Liver (tissue), 8 donors: ENCODE measurements at regions not wholly inside any gene's neighbourhood (a gene's known extent, or its start where the extent isn't known, plus 50 kb on each side); places are given as distances from the start of the nearest gene placed in this dataset.

Source experiments
- DNase-seq: peaks from one replicate; pipeline ENCODE4 v3.0.0-alpha.2; 2017; ENCODE audit warnings: low spot score
- H3K27ac ChIP-seq, 2 donors: one replicate each; pipeline ENCODE4 v1.7.0; 2013; ENCODE audit warnings: inconsistent platforms in 2 of 2, low read length in 2 of 2, control low read depth in 1 of 2, low read depth in 1 of 2, mild to moderate bottlenecking in 1 of 2
- H3K27me3 ChIP-seq, 4 donors: one replicate each; pipeline versions ENCODE4 v1.6.1 to v1.7.0; 2013; ENCODE audit warnings: low read length in 3 of 4, inconsistent platforms in 1 of 4, mild to moderate bottlenecking in 1 of 4, moderate library complexity in 1 of 4; ENCODE audit not compliant: control insufficient read depth in 4 of 4, insufficient read depth in 4 of 4
- H3K36me3 ChIP-seq, 4 donors: one replicate each; pipeline versions ENCODE4 v1.6.1 to v1.7.0; 2013; ENCODE audit warnings: low read length in 3 of 4, mild to moderate bottlenecking in 3 of 4, low read depth in 1 of 4, moderate library complexity in 1 of 4; ENCODE audit not compliant: control insufficient read depth in 4 of 4, insufficient read depth in 3 of 4
- H3K4me1 ChIP-seq, 4 donors: one replicate each; pipeline versions ENCODE4 v1.6.1 to v1.7.0; 2013; ENCODE audit warnings: low read length in 3 of 4, mild to moderate bottlenecking in 3 of 4, moderate library complexity in 1 of 4; ENCODE audit not compliant: control insufficient read depth in 4 of 4, insufficient read depth in 4 of 4
- H3K4me3 ChIP-seq, 3 donors: one replicate each; pipeline versions ENCODE4 v1.6.1 to v1.7.0; 2013; ENCODE audit warnings: low read length in 3 of 3, control low read depth in 1 of 3, low read depth in 1 of 3, mild to moderate bottlenecking in 1 of 3
- H3K9ac ChIP-seq, 2 donors: one replicate each; pipeline ENCODE4 v1.7.0; 2013; ENCODE audit warnings: low read length in 2 of 2, mild to moderate bottlenecking in 2 of 2, moderate library complexity in 2 of 2, control low read depth in 1 of 2, low read depth in 1 of 2
- H3K9me3 ChIP-seq, 4 donors: one replicate each; pipeline versions ENCODE4 v1.6.1 to v1.7.0; 2013; ENCODE audit warnings: low read length in 3 of 4; ENCODE audit not compliant: control insufficient read depth in 4 of 4
- EGR1 ChIP-seq, 2 donors: IDR thresholded peaks; 2 replicates each; pipeline ENCODE4 v1.6.1; 2016 to 2018; ENCODE audit warnings: antibody characterized with exemption in 2 of 2, low read depth in 2 of 2
- FOXA1 ChIP-seq: IDR thresholded peaks from 2 replicates; pipeline ENCODE4 v1.6.1; 2016; ENCODE audit warnings: antibody characterized with exemption
- FOXA2 ChIP-seq: IDR thresholded peaks from 2 replicates; pipeline ENCODE4 v1.6.1; 2016; ENCODE audit warnings: antibody characterized with exemption
- GABPA ChIP-seq, 2 donors: IDR thresholded peaks in 1 of 2; conservative IDR thresholded peaks in 1 of 2; 2 replicates each; pipeline ENCODE4 v1.6.1; 2016; ENCODE audit warnings: antibody characterized with exemption in 2 of 2, mild to moderate bottlenecking in 1 of 2, moderate library complexity in 1 of 2
- HNF4A ChIP-seq, 2 donors: conservative IDR thresholded peaks; 2 replicates each; pipeline ENCODE4 v1.6.1; 2016; ENCODE audit warnings: antibody characterized with exemption in 2 of 2, mild to moderate bottlenecking in 2 of 2
- HNF4G ChIP-seq: IDR thresholded peaks from 2 replicates; pipeline ENCODE4 v1.6.1; 2016; ENCODE audit warnings: antibody characterized with exemption
- JUND ChIP-seq, 2 donors: IDR thresholded peaks; 2 replicates each; pipeline ENCODE4 v1.6.1; 2016; ENCODE audit warnings: antibody characterized with exemption in 2 of 2
- NR2F2 ChIP-seq: IDR thresholded peaks from 2 replicates; pipeline ENCODE4 v1.6.1; 2016; ENCODE audit warnings: antibody characterized with exemption
- RAD21 ChIP-seq, 2 donors: IDR thresholded peaks; 2 replicates each; pipeline ENCODE4 v1.6.1; 2016; ENCODE audit warnings: antibody characterized with exemption in 2 of 2, mild to moderate bottlenecking in 2 of 2
- RXRA ChIP-seq, 2 donors: IDR thresholded peaks; 2 replicates each; pipeline ENCODE4 v1.6.1; 2017 to 2018; ENCODE audit warnings: antibody characterized with exemption in 2 of 2, mild to moderate bottlenecking in 1 of 2
- SP1 ChIP-seq: IDR thresholded peaks from 2 replicates; pipeline ENCODE4 v1.6.1; 2018; ENCODE audit warnings: antibody characterized with exemption, mild to moderate bottlenecking
- TAF1 ChIP-seq: conservative IDR thresholded peaks from 2 replicates; pipeline ENCODE4 v1.6.1; 2016; ENCODE audit warnings: antibody characterized with exemption, mild to moderate bottlenecking
- WGBS: extraction: QIAGEN DNeasy Blood & Tissue Kit; methylation state at CpG from one replicate; pipeline ENCODE4 v1.1.7; 2013; 5-methylcytosine and 5-hydroxymethylcytosine counted together
- TF ChIP-seq, protein P1 (sequence below): fragments of 150-350 bp; IDR thresholded peaks from 2 replicates; pipeline ENCODE4 v1.5.1; 2017; ENCODE audit warnings: improper control_type of control experiment, low read depth, low read length; ENCODE audit not compliant: missing input control
- TF ChIP-seq, protein P2 (sequence below): IDR thresholded peaks from 2 replicates; pipeline ENCODE4 v1.6.1; 2016; ENCODE audit warnings: antibody characterized with exemption
- TF ChIP-seq, protein P3 (sequence below): IDR thresholded peaks from 2 replicates; pipeline ENCODE4 v1.6.1; 2016; ENCODE audit warnings: antibody characterized with exemption, mild to moderate bottlenecking
- TF ChIP-seq, protein P4 (sequence below): IDR thresholded peaks from 2 replicates; pipeline ENCODE4 v1.6.1; 2016; ENCODE audit warnings: antibody characterized with exemption
- TF ChIP-seq, protein P5 (sequence below): IDR thresholded peaks from 2 replicates; pipeline ENCODE4 v1.6.1; 2016; ENCODE audit warnings: antibody characterized with exemption
- donor health status: healthy.
- donor health status: healthy.
- donor health status: healthy.
- donor health status: healthy.
- donor health status: healthy.

DNA sequence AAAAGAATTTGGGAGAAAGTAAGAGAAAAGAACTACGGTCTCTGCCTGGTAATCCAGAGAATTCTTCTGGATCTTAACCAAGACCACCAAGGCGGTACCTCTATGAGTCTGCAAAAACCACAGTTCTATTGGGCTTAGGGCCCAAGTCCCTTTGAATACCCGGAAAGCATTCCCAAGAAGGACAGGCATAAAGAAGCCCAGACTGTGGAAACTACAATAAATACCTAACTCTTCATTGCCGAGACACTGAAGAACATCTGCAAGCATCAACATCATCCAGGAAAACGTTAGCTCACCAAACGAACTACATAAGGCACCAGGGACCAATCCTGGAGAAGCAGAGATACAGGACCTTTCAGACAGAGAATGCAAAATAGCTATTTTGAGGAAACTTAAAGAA lies 162.3 kb upstream of the TMC3 start:
- Histone ChIP-seq H3K9ac (no peak overlapping the region), H3K9me3 (no peaks in the 10 kb centered on the region), H3K27ac (no peak overlapping the region), H3K4me3 (no peak overlapping the region), H3K27me3 (peaks cover 0 to 3% (median 0%) of the 10 kb centered on the region in 4 donors), H3K36me3 (no peaks in the 10 kb centered on the region), H3K4me1 (no peaks in the 10 kb centered on the region)
- WGBS, result 79% methylated on average over 6 of the region's 6 CpGs
- no peak for TF ChIP-seq NR2F2
- TF ChIP-seq RXRA (IDR thresholded peaks at IDR 0.05), result no peak
- TF ChIP-seq JUND (IDR thresholded peaks at IDR 0.05), result no peak
- TF ChIP-seq, protein P1, sequence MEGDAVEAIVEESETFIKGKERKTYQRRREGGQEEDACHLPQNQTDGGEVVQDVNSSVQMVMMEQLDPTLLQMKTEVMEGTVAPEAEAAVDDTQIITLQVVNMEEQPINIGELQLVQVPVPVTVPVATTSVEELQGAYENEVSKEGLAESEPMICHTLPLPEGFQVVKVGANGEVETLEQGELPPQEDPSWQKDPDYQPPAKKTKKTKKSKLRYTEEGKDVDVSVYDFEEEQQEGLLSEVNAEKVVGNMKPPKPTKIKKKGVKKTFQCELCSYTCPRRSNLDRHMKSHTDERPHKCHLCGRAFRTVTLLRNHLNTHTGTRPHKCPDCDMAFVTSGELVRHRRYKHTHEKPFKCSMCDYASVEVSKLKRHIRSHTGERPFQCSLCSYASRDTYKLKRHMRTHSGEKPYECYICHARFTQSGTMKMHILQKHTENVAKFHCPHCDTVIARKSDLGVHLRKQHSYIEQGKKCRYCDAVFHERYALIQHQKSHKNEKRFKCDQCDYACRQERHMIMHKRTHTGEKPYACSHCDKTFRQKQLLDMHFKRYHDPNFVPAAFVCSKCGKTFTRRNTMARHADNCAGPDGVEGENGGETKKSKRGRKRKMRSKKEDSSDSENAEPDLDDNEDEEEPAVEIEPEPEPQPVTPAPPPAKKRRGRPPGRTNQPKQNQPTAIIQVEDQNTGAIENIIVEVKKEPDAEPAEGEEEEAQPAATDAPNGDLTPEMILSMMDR, result no peak
- no peak for TF ChIP-seq FOXA2
- no peak for TF ChIP-seq GABPA (IDR thresholded peaks at IDR 0.05 in 1 of 2, conservative IDR thresholded peaks at IDR 0.05 in 1 of 2)
- no peak for TF ChIP-seq TAF1
- TF ChIP-seq, protein P2, sequence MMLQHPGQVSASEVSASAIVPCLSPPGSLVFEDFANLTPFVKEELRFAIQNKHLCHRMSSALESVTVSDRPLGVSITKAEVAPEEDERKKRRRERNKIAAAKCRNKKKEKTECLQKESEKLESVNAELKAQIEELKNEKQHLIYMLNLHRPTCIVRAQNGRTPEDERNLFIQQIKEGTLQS, result no peak
- no peak for TF ChIP-seq RAD21 (IDR thresholded peaks at IDR 0.05)
- no peak for TF ChIP-seq HNF4A (conservative IDR thresholded peaks at IDR 0.05)
- TF ChIP-seq, protein P3, sequence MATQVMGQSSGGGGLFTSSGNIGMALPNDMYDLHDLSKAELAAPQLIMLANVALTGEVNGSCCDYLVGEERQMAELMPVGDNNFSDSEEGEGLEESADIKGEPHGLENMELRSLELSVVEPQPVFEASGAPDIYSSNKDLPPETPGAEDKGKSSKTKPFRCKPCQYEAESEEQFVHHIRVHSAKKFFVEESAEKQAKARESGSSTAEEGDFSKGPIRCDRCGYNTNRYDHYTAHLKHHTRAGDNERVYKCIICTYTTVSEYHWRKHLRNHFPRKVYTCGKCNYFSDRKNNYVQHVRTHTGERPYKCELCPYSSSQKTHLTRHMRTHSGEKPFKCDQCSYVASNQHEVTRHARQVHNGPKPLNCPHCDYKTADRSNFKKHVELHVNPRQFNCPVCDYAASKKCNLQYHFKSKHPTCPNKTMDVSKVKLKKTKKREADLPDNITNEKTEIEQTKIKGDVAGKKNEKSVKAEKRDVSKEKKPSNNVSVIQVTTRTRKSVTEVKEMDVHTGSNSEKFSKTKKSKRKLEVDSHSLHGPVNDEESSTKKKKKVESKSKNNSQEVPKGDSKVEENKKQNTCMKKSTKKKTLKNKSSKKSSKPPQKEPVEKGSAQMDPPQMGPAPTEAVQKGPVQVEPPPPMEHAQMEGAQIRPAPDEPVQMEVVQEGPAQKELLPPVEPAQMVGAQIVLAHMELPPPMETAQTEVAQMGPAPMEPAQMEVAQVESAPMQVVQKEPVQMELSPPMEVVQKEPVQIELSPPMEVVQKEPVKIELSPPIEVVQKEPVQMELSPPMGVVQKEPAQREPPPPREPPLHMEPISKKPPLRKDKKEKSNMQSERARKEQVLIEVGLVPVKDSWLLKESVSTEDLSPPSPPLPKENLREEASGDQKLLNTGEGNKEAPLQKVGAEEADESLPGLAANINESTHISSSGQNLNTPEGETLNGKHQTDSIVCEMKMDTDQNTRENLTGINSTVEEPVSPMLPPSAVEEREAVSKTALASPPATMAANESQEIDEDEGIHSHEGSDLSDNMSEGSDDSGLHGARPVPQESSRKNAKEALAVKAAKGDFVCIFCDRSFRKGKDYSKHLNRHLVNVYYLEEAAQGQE, result no peak
- TF ChIP-seq, protein P4, sequence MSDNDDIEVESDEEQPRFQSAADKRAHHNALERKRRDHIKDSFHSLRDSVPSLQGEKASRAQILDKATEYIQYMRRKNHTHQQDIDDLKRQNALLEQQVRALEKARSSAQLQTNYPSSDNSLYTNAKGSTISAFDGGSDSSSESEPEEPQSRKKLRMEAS, result no peak
- TF ChIP-seq, protein P5, sequence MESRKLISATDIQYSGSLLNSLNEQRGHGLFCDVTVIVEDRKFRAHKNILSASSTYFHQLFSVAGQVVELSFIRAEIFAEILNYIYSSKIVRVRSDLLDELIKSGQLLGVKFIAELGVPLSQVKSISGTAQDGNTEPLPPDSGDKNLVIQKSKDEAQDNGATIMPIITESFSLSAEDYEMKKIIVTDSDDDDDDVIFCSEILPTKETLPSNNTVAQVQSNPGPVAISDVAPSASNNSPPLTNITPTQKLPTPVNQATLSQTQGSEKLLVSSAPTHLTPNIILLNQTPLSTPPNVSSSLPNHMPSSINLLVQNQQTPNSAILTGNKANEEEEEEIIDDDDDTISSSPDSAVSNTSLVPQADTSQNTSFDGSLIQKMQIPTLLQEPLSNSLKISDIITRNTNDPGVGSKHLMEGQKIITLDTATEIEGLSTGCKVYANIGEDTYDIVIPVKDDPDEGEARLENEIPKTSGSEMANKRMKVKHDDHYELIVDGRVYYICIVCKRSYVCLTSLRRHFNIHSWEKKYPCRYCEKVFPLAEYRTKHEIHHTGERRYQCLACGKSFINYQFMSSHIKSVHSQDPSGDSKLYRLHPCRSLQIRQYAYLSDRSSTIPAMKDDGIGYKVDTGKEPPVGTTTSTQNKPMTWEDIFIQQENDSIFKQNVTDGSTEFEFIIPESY, result no peak
- no peak for TF ChIP-seq HNF4G
- no peak for DNase-seq

DNA sequence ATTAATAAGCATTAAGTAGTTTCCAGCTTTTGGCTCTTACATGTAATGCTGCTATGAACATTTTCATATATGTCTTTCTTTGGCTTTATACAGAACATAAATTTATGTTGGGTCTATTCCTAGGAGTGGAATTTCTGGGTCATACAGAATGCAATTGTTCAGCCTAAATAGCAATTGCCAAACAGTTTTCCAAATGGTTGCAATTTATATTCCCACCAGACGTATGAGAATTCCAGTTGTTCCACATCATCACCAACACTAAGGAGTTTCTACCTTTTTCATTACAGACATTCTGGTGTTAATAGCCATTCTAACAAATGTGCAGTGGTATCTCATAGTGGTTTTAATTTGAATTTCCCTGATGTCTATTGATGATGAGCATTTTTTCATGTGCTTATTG lies 160.1 kb upstream of the TMC3 start:
- Histone ChIP-seq H3K27me3 (peaks cover 0 to 3% (median 0%) of the 10 kb centered on the region in 4 donors), H3K9me3 (no peaks in the 10 kb centered on the region), H3K27ac (no peak overlapping the region), H3K4me1 (no peaks in the 10 kb centered on the region), H3K9ac (no peak overlapping the region), H3K36me3 (no peaks in the 10 kb centered on the region), H3K4me3 (no peak overlapping the region)
- WGBS, result 96% methylated on average over 1 of the region's 1 CpG
- no peak for TF ChIP-seq GABPA (IDR thresholded peaks at IDR 0.05 in 1 of 2, conservative IDR thresholded peaks at IDR 0.05 in 1 of 2)
- TF ChIP-seq FOXA1, result no peak
- no peak for TF ChIP-seq HNF4A (conservative IDR thresholded peaks at IDR 0.05)
- TF ChIP-seq, protein P4, result no peak
- no peak for TF ChIP-seq FOXA2
- TF ChIP-seq, protein P2, result no peak
- TF ChIP-seq RAD21 (IDR thresholded peaks at IDR 0.05), result no peak
- TF ChIP-seq, protein P5, result no peak
- TF ChIP-seq SP1, result no peak
- no peak for TF ChIP-seq HNF4G
- no peak for TF ChIP-seq RXRA (IDR thresholded peaks at IDR 0.05)
- TF ChIP-seq, protein P3, result no peak
- no peak for TF ChIP-seq EGR1 (IDR thresholded peaks at IDR 0.05; ENCODE audit: low read depth in 2 of 2)
- TF ChIP-seq TAF1, result no peak
- DNase-seq, result no peak
